Mesodermal cell (in vitro differentiated cells): ENCODE measurements at regions not wholly inside any gene's neighbourhood (a gene's known extent, or its start where the extent isn't known, plus 50 kb on each side); places are given as distances from the start of the nearest gene placed in this dataset.
"Not testable (repeated sequence)": the region's sequence is repeated elsewhere in the genome, so short reads cannot be mapped to it uniquely, and the experiment has no call there.

Source experiments
- H3K27ac ChIP-seq: 2 replicates; pipeline ENCODE4 v1.7.0; 2013; ENCODE audit warnings: mild to moderate bottlenecking, low read depth, low read length, moderate library complexity; ENCODE audit not compliant: severe bottlenecking
- H3K36me3 ChIP-seq: 2 replicates; pipeline ENCODE4 v1.7.1; 2013; ENCODE audit warnings: mild to moderate bottlenecking, low read length, moderate library complexity; ENCODE audit not compliant: control insufficient read depth, insufficient read depth
- H3K4me1 ChIP-seq: one replicate; pipeline ENCODE4 v1.7.1; 2013; ENCODE audit warnings: mild to moderate bottlenecking, low read length; ENCODE audit not compliant: insufficient read depth, control insufficient read depth, poor library complexity, severe bottlenecking
- H3K4me3 ChIP-seq: 2 replicates; pipeline ENCODE4 v1.7.0; 2013; ENCODE audit warnings: low read length, control low read depth, mild to moderate bottlenecking; ENCODE audit not compliant: insufficient read depth, poor library complexity, severe bottlenecking; ENCODE audit errors: extremely low read depth
- H3K9me3 ChIP-seq: 2 replicates; pipeline ENCODE4 v1.7.1; 2013; ENCODE audit warnings: mild to moderate bottlenecking, low read length, moderate library complexity; ENCODE audit not compliant: control insufficient read depth
- WGBS, 2 experiments: methylation state at CpG; one replicate each; pipeline ENCODE4 v1.1.5; 2013; ENCODE audit warnings: missing lambda C conversion rate in 2 of 2; ENCODE audit not compliant: insufficient coverage in 2 of 2; 5-methylcytosine and 5-hydroxymethylcytosine counted together

DNA sequence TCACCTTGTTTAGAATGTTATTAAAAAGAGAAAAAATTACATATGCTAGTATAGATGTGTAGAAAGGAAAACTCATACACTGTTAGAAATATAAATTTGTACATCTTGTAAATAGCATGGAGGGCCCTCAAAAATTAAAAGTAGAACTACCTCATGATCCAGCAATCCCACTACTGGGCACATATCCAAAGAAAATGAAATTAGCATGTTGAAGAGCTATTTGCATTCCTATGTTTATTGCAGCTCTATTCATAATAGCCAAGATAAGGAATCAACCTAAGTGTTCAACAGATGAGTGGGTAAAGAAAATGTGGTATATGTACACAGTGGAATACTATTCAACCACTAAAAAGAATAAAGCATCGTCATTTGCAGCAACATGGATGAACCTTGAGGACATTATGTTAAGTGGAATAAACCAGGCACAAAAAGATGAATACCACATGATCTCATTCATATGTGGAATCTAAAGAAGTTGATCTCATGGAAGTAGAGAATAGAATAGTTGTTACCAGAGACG, 251.5 kb upstream of the THUMPD2 start:
- peaks cover 3% of the 10 kb centered on the region for H3K4me1 ChIP-seq
- no peaks in the 10 kb centered on the region for H3K9me3 ChIP-seq
- 83 to 88% methylated on average over 1 of the region's 2 CpGs for WGBS, 2 experiments
- no peaks in the 10 kb centered on the region for H3K36me3 ChIP-seq
- H3K27ac ChIP-seq = no peak overlapping the region
- no peak overlapping the region for H3K4me3 ChIP-seq

DNA sequence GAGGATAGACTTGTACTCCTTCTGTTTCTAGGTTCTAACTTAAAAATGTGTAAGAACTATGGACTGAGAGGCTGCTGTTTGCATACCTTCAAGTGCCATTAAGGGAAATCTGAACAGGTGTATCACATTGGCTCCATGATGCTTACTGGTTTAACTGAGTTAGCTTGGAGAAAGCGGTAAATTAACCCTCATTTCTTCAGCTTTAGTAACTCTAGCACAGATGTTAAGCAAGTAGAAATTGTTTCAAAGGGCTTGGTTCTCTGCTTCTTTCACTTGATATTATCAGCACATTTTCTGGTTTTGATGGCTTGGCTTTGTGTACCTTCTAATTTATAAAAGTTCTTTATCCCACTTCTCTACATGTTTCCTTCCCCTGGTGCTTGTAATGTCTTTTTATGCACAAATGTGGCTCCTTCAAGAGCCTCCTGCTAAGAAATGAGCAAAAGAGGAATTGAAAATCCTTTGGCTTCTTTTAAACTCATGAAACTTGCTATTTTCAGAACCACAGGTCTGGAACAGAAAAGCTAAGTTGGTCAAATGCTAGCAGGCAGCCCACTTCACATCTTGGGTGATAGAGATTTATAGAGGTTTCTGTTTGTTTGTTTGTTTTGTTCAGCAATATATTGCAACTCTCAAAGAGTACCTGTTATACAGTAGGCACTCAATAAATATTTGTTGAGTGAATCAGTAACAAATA, 249.9 kb upstream of the THUMPD2 start:
- Histone ChIP-seq H3K4me1 (peaks cover 3% of the 10 kb centered on the region), H3K9me3 (no peaks in the 10 kb centered on the region), H3K36me3 (no peaks in the 10 kb centered on the region), H3K27ac (no peak overlapping the region), H3K4me3 (no peak overlapping the region)
- WGBS, 2 experiments = 80% methylated on average over 1 of the region's 1 CpG; no CpG with 5 or more reads in 1 of the 2 experiments

DNA sequence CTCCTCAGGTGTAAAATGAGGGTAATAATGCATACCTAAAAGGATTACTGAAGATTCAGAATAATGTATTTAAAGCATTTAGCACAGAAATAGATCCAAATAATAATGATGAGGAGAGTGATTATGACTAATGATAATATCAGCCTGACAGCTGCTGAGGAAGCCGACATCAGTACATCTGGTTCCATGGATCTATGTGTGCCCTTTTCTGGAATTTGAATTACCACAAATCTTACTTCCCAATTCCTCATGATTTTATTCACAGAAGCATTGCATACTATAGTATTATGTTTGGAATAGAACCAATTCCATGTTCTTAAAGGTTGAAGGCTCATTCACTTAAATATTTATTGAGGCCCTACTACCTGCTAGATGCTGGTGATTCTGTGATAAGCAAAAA, 248.9 kb upstream of the THUMPD2 start:
- no peaks in the 10 kb centered on the region for H3K36me3 ChIP-seq
- H3K27ac ChIP-seq = no peak overlapping the region
- H3K4me3 ChIP-seq = no peak overlapping the region
- H3K9me3 ChIP-seq = no peaks in the 10 kb centered on the region
- H3K4me1 ChIP-seq = peaks cover 1% of the 10 kb centered on the region
- no CpG with 5 or more reads among the region's 1 CpG for WGBS, 2 experiments

DNA sequence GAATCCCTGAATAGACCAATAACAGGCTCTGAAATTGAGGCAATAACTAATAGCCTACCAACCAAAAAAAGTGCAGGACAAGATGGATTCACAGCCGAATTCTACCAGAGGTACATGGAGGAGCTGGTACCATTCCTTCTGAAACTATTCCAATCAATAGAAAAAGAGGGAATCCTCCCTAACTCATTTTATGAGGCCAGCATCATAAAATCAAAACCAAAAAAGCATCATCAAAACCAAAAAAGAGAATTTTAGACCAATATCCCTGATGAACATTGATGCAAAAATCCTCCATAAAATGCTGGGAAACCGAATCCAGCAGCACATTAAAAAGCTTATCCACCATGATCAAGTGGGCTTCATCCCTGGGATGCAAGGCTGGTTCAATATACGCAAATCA, 246.2 kb upstream of the THUMPD2 start:
- not testable (repeated sequence) for H3K4me3 ChIP-seq, H3K4me1 ChIP-seq, H3K36me3 ChIP-seq, H3K27ac ChIP-seq
- 83 to 92% methylated on average over 1 of the region's 3 CpGs for WGBS, 2 experiments
- peaks cover 22% of the 10 kb centered on the region for H3K9me3 ChIP-seq

DNA sequence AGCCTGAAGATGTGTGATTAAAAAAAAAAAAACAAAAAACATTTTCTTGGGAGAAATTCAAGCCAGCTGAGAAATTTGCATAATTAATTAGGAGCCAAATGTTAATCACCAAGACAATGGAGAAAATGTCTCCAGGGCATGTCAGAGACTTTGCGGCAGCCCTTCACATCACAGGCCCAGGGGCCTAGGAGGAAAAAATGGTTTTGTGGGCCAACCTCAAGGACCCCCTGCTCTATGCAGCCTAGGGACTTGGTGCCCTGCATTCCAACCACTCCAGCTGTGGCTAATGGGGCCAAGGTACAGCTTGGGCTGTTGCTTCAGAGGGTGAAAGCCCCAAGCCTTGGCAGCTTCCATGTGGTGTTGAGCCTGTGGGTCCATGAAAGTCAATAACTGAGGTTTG, 241.9 kb upstream of the THUMPD2 start:
- no peaks in the 10 kb centered on the region for H3K36me3 ChIP-seq
- no CpG with 5 or more reads among the region's 1 CpG for WGBS, 2 experiments
- H3K4me3 ChIP-seq = no peak overlapping the region
- H3K27ac ChIP-seq = no peak overlapping the region
- H3K4me1 ChIP-seq = no peaks in the 10 kb centered on the region
- H3K9me3 ChIP-seq = peaks cover 25% of the 10 kb centered on the region

DNA sequence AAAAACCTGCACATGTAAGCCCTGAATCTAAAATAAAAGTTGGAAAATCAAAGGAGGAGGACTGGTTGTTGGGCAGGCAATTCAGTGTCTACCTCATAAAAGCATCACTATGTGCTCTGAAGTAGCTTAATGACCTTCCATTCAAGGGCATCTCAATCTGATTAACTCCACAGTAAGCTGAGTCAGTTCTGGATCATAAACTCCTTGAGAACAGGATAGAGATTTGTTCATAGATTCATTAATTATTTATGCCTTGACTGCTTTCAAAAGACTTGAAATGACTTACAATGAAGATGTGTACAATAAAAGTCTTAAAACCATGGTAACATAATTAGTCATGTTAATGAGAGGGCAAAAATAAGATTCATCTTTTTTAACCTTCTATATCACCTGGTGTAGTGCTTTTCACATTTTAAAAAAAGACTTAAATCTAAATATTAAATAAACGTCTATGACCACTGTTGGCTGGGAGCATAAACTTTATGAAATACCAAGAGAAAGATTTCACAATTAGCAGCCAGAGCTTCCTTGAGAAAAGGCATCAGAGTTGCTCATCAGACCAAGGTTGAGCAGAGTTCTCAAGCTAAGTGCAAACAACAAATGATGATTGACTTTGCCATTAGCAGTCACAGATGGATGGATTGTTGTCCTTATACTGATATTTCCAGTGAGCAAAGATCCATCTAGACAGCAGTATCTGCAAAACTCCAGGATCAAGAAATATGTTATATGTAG, 237.3 kb upstream of the THUMPD2 start:
- no peak overlapping the region for H3K4me3 ChIP-seq
- peaks cover 17% of the 10 kb centered on the region for H3K9me3 ChIP-seq
- no peak overlapping the region for H3K27ac ChIP-seq
- no peaks in the 10 kb centered on the region for H3K4me1 ChIP-seq
- H3K36me3 ChIP-seq = no peaks in the 10 kb centered on the region
- no CpG with 5 or more reads among the region's 1 CpG for WGBS, 2 experiments

DNA sequence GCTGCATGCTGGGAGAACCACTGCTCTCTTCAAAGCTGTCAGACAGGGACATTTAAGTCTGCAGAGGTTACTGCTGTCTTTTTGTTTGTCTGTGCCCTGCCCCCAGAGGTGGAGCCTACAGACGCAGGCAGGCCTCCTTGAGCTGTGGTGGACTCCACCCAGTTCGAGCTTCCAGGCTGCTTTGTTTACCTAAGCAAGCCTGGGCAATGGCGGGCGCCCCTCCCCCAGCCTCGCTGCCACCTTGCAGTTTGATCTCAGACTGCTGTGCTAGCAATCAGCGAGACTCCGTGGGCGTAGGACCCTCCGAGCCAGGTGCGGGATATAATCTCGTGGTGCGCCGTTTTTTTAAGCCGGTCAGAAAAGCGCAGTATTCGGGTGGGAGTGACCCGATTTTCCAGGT, 234.9 kb upstream of the THUMPD2 start:
- H3K4me1 ChIP-seq, H3K36me3 ChIP-seq, H3K27ac ChIP-seq, H3K4me3 ChIP-seq, H3K9me3 ChIP-seq: not testable (repeated sequence)
- 100% methylated on average over 7 of the region's 17 CpGs; no CpG with 5 or more reads in 1 of the 2 experiments for WGBS, 2 experiments

DNA sequence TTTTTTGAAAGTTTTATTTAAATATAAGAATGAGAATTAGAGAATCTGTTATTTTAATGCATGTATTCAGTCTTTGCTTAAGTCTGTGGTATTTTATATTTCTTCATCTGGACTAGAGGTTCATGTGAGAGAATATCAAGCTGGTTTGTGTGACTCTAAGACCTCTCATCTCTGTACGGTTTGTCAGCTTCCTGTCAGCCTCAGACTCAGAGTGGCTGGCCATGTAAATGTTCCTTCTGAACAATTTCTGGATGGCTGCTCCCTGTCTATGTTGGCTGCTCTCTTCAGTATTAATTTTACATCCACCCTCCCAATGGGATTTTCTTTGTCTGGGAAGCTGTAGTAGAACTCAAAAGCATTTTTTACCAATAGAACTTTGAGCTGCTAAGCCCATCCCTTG, 225.3 kb upstream of the THUMPD2 start:
- Histone ChIP-seq H3K4me1 (no peaks in the 10 kb centered on the region), H3K4me3 (no peak overlapping the region), H3K27ac (no peak overlapping the region), H3K9me3 (no peaks in the 10 kb centered on the region), H3K36me3 (no peaks in the 10 kb centered on the region)
- 100% methylated on average over 1 of the region's 1 CpG; no CpG with 5 or more reads in 1 of the 2 experiments for WGBS, 2 experiments

DNA sequence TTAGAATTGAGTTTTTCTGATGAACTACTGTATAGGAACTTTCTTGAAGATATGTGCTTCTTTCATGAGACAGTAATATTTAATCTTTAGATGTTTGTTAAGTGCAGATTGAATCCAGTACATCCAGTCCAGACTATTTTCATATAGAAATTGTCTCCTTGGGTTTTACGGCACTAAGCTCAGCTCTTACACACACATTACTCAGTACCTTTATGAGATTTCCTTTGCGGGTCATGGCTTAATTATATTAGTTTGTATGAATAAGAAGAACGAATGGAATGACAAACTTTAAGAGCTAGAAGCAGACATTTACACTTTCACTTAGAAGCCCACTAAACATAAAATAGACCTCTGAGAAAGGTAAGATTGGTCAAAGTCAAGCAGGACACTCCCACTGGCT, 223.3 kb upstream of the THUMPD2 start:
- Histone ChIP-seq H3K4me1 (no peaks in the 10 kb centered on the region), H3K27ac (no peak overlapping the region), H3K4me3 (no peak overlapping the region), H3K36me3 (no peaks in the 10 kb centered on the region), H3K9me3 (no peaks in the 10 kb centered on the region)
- WGBS, 2 experiments = no CpG with 5 or more reads among the region's 3 CpGs

DNA sequence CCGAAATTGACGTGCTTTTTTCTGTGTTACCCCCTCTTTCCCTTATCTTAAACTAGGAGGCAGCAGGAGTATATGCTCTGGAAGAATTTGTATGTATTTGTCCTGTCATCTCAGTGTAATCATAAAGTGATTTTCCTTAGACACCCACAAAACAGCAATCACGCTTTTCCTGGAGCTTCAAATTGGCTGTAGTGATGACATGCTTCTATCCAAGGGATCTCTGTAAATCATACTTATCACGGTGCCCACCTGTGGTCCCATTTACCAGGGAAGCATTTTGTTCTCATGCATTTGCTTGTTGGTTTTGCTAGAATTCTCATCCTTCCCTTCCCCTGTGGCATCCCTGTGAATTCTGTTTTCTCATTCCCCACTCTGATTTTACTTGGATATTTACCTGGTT, 220.8 kb upstream of the THUMPD2 start:
- no peak overlapping the region for H3K4me3 ChIP-seq
- 100% methylated on average over 2 of the region's 4 CpGs; no CpG with 5 or more reads in 1 of the 2 experiments for WGBS, 2 experiments
- H3K27ac ChIP-seq = no peak overlapping the region
- H3K4me1 ChIP-seq = peaks cover 4% of the 10 kb centered on the region
- H3K36me3 ChIP-seq = no peaks in the 10 kb centered on the region
- H3K9me3 ChIP-seq = no peaks in the 10 kb centered on the region

DNA sequence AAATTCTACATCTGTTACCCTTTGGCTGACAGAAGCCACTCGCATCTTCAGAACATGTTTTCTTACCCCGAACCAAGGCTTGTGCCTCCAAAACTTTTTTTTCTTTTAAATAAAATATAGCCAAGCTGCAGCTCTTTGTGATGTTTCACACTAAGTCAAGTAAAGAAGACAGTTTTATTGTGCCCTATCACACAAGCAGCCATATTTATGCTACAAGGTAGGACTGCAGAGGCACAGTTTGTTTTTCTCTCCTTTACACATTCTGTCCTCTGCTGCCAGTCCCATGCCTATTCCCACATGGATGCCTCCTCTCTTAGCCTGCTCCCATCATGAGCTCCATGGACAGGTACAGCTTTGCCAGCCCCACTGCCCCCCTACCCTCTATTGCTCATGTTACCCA, 219.6 kb upstream of the THUMPD2 start:
- Histone ChIP-seq H3K27ac (no peak overlapping the region), H3K4me1 (peaks cover 4% of the 10 kb centered on the region), H3K4me3 (no peak overlapping the region), H3K9me3 (no peaks in the 10 kb centered on the region), H3K36me3 (no peaks in the 10 kb centered on the region)
- WGBS, 2 experiments = 100% methylated on average over 1 of the region's 2 CpGs; no CpG with 5 or more reads in 1 of the 2 experiments
